Neural progenitor cell (in vitro differentiated cells): ENCODE measurements at regions not wholly inside any gene's neighbourhood (a gene's known extent, or its start where the extent isn't known, plus 50 kb on each side); places are given as distances from the start of the nearest gene placed in this dataset.

Source experiments
- DNase-seq: peaks from one replicate; pipeline ENCODE4 v3.0.0-alpha.2; 2016; ENCODE audit warnings: low spot score
- H2AFZ ChIP-seq: fragments of 200-600 bp; sonication (generic); replicated peaks from 2 replicates; pipeline ENCODE4 v1.6.1; 2016; ENCODE audit warnings: antibody characterized with exemption
- H3F3A ChIP-seq: fragments of 200-600 bp; sonication (generic); 2 replicates; pipeline ENCODE4 v1.6.1; 2016; ENCODE audit warnings: antibody characterized with exemption, low read depth
- H3K27ac ChIP-seq: fragments of 200-600 bp; sonication (generic); 2 replicates; pipeline ENCODE4 v1.5.1; 2016; ENCODE audit warnings: mild to moderate bottlenecking
- H3K27me3 ChIP-seq: fragments of 200-600 bp; sonication (generic); 2 replicates; pipeline ENCODE4 v1.6.1; 2016; ENCODE audit warnings: mild to moderate bottlenecking, moderate library complexity
- H3K36me3 ChIP-seq: fragments of 200-600 bp; sonication (generic); 2 replicates; pipeline ENCODE4 v1.5.1; 2016
- H3K4me1 ChIP-seq: fragments of 200-600 bp; sonication (generic); 2 replicates; pipeline ENCODE4 v1.6.1; 2016; ENCODE audit warnings: mixed run types
- H3K4me2 ChIP-seq: fragments of 200-600 bp; sonication (generic); 2 replicates; pipeline ENCODE4 v1.6.1; 2016
- H3K4me3 ChIP-seq: fragments of 200-600 bp; sonication (generic); 2 replicates; pipeline ENCODE4 v1.5.1; 2016
- H3K79me2 ChIP-seq: fragments of 200-600 bp; sonication (generic); 2 replicates; pipeline ENCODE4 v1.6.1; 2016; ENCODE audit warnings: low read depth
- H3K9ac ChIP-seq: fragments of 200-600 bp; sonication (generic); 2 replicates; pipeline ENCODE4 v1.6.1; 2016
- H3K9me3 ChIP-seq: fragments of 200-600 bp; sonication (generic); 2 replicates; pipeline ENCODE4 v1.5.1; 2016; ENCODE audit warnings: low read depth
- H4K20me1 ChIP-seq: fragments of 200-600 bp; sonication (generic); 2 replicates; pipeline ENCODE4 v1.6.1; 2016; ENCODE audit warnings: low read depth
- H3K27ac Mint-ChIP-seq: 3 replicates; pipeline ENCODE4 v1.8.0; 2021; ENCODE audit warnings: mixed read lengths
- H3K27me3 Mint-ChIP-seq: 2 replicates; pipeline ENCODE4 v1.8.0; 2022; ENCODE audit warnings: low read depth, mild to moderate bottlenecking, inconsistent platforms, moderate library complexity, mixed read lengths; ENCODE audit not compliant: insufficient read depth
- H3K36me3 Mint-ChIP-seq: 3 replicates; pipeline ENCODE4 v1.8.0; 2021; ENCODE audit warnings: mixed read lengths
- H3K4me1 Mint-ChIP-seq: 3 replicates; pipeline ENCODE4 v1.8.0; 2021; ENCODE audit warnings: mixed read lengths
- H3K4me3 Mint-ChIP-seq: 3 replicates; pipeline ENCODE4 v1.8.0; 2021; ENCODE audit warnings: mild to moderate bottlenecking, moderate library complexity, mixed read lengths
- H3K9me3 Mint-ChIP-seq: 3 replicates; pipeline ENCODE4 v1.8.0; 2020; ENCODE audit warnings: mixed read lengths
- CTCF ChIP-seq: fragments of 200-600 bp; sonication (generic); IDR thresholded peaks from 2 replicates; pipeline ENCODE4 v1.5.1; 2017; ENCODE audit warnings: antibody characterized with exemption, mild to moderate bottlenecking
- EZH2 ChIP-seq: fragments of 200-600 bp; sonication (generic); IDR thresholded peaks from 2 replicates; pipeline ENCODE4 v1.6.1; 2017; ENCODE audit warnings: antibody characterized with exemption, mild to moderate bottlenecking, moderate library complexity
- EZH2phosphoT487 ChIP-seq: fragments of 200-600 bp; sonication (generic); IDR thresholded peaks from 2 replicates; pipeline ENCODE4 v1.6.1; 2017; ENCODE audit warnings: antibody characterized with exemption

- TF ChIP-seq EZH2phosphoT487 (no peak), EZH2 (no peak), CTCF (no peak)
- no peak overlapping the region for H3K9ac ChIP-seq
- no peak overlapping the region for H3K27ac ChIP-seq
- no peaks in the 10 kb centered on the region for H4K20me1 ChIP-seq
- peaks cover 14% of the 10 kb centered on the region for H3K27me3 Mint-ChIP-seq
- H3F3A ChIP-seq: peaks cover 29% of the 10 kb centered on the region
- H3K4me3 ChIP-seq: no peak overlapping the region
- H3K27me3 ChIP-seq: no peaks in the 10 kb centered on the region
- peaks cover 34% of the 10 kb centered on the region for H3K4me1 ChIP-seq
- no peak overlapping the region for H3K4me3 Mint-ChIP-seq
- no peaks in the 10 kb centered on the region for H3K36me3 ChIP-seq
- no peak overlapping the region for H2AFZ ChIP-seq
- peaks cover 40% of the 10 kb centered on the region for H3K4me1 Mint-ChIP-seq
- H3K9me3 ChIP-seq: no peaks in the 10 kb centered on the region
- H3K79me2 ChIP-seq: no peaks in the 10 kb centered on the region
- H3K4me2 ChIP-seq: no peak overlapping the region
- H3K9me3 Mint-ChIP-seq: peaks cover 22% of the 10 kb centered on the region
- no peak for DNase-seq
- no peak overlapping the region for H3K27ac Mint-ChIP-seq
- H3K36me3 Mint-ChIP-seq: no peaks in the 10 kb centered on the region
These were observed 133.2 kb downstream of the ADAMTS15 start for GRCh38 chr11:130581646-130582045.

- Mint-ChIP-seq H3K27me3 (peaks cover 14% of the 10 kb centered on the region), H3K27ac (no peak overlapping the region), H3K9me3 (peaks cover 22% of the 10 kb centered on the region), H3K36me3 (no peaks in the 10 kb centered on the region), H3K4me3 (no peak overlapping the region), H3K4me1 (peaks cover 40% of the 10 kb centered on the region)
- Histone ChIP-seq H3K36me3 (no peaks in the 10 kb centered on the region), H3F3A (peaks cover 29% of the 10 kb centered on the region), H3K9me3 (no peaks in the 10 kb centered on the region), H3K4me1 (peaks cover 34% of the 10 kb centered on the region), H3K27ac (no peak overlapping the region), H3K27me3 (no peaks in the 10 kb centered on the region), H3K4me3 (no peak overlapping the region), H4K20me1 (no peaks in the 10 kb centered on the region), H2AFZ (no peak overlapping the region), H3K9ac (no peak overlapping the region), H3K4me2 (no peak overlapping the region), H3K79me2 (no peaks in the 10 kb centered on the region)
- no peak for DNase-seq
- TF ChIP-seq CTCF: no peak
- no peak for TF ChIP-seq EZH2
- TF ChIP-seq EZH2phosphoT487: no peak
These were observed 133.7 kb downstream of the ADAMTS15 start for GRCh38 chr11:130582176-130582575.

- H3F3A ChIP-seq: peaks cover 29% of the 10 kb centered on the region
- no peak for DNase-seq
- Mint-ChIP-seq H3K27me3 (peaks cover 14% of the 10 kb centered on the region), H3K27ac (no peak overlapping the region), H3K4me3 (no peak overlapping the region), H3K36me3 (no peaks in the 10 kb centered on the region), H3K9me3 (peaks cover 22% of the 10 kb centered on the region), H3K4me1 (peaks cover 40% of the 10 kb centered on the region)
- no peak overlapping the region for H3K27ac ChIP-seq
- H3K4me2 ChIP-seq: no peak overlapping the region
- no peak overlapping the region for H2AFZ ChIP-seq
- no peaks in the 10 kb centered on the region for H3K79me2 ChIP-seq
- no peaks in the 10 kb centered on the region for H3K9me3 ChIP-seq
- no peak for TF ChIP-seq EZH2
- no peak for TF ChIP-seq EZH2phosphoT487
- TF ChIP-seq CTCF: no peak
- H3K4me1 ChIP-seq: peaks cover 34% of the 10 kb centered on the region
- no peaks in the 10 kb centered on the region for H3K36me3 ChIP-seq
- H3K9ac ChIP-seq: no peak overlapping the region
- H3K27me3 ChIP-seq: no peaks in the 10 kb centered on the region
- H3K4me3 ChIP-seq: no peak overlapping the region
- no peaks in the 10 kb centered on the region for H4K20me1 ChIP-seq
These were observed 134.5 kb downstream of the ADAMTS15 start for GRCh38 chr11:130582981-130583380.
